HS-27A (cell line): ENCODE measurements at regions not wholly inside any gene's neighbourhood (a gene's known extent, or its start where the extent isn't known, plus 50 kb on each side); places are given as distances from the start of the nearest gene placed in this dataset.

ENCODE experiments used
- DNase-seq: peaks from one replicate; pipeline ENCODE4 v3.0.0-alpha.2; 2012; ENCODE audit warnings: low read depth, missing footprints

GRCh38 chr16:62969711-62970318 is 933.6 kb upstream of the CDH8 start:
- DNase-seq = no peak

- DNase-seq = no peak
Measured at GRCh38 chr16:62967611-62968010, 931.4 kb upstream of the CDH8 start.

GRCh38 chr16:62967163-62967562 is 930.9 kb upstream of the CDH8 start:
- DNase-seq = no peak

GRCh38 chr16:62966626-62967025 is 930.4 kb upstream of the CDH8 start:
- no peak for DNase-seq

- no peak for DNase-seq
Measured at GRCh38 chr16:62965831-62966230, 929.6 kb upstream of the CDH8 start.

GRCh38 chr16:62963846-62964245 is 927.6 kb upstream of the CDH8 start:
- no peak for DNase-seq

- no peak for DNase-seq
Measured at GRCh38 chr16:62955033-62955349, 918.8 kb upstream of the CDH8 start.

GRCh38 chr16:62954144-62955032 is 918.1 kb upstream of the CDH8 start:
- no peak for DNase-seq

- no peak for DNase-seq
Measured at GRCh38 chr16:62950351-62950750, 914.1 kb upstream of the CDH8 start.

- no peak for DNase-seq
Measured at GRCh38 chr16:62940569-62940968, 904.3 kb upstream of the CDH8 start.

GRCh38 chr16:62939687-62940086 is 903.4 kb upstream of the CDH8 start:
- no peak for DNase-seq

- DNase-seq = no peak
Measured at GRCh38 chr16:62933929-62934328, 897.7 kb upstream of the CDH8 start.

- DNase-seq = no peak
Measured at GRCh38 chr16:62929593-62929992, 893.4 kb upstream of the CDH8 start.

GRCh38 chr16:62927122-62927521 is 890.9 kb upstream of the CDH8 start:
- DNase-seq = no peak

- DNase-seq = no peak
Measured at GRCh38 chr16:62926121-62926801, 890.0 kb upstream of the CDH8 start.

- no peak for DNase-seq
Measured at GRCh38 chr16:62921904-62922303, 885.7 kb upstream of the CDH8 start.

- no peak for DNase-seq
Measured at GRCh38 chr16:62913924-62914323, 877.7 kb upstream of the CDH8 start.

GRCh38 chr16:62913333-62913732 is 877.1 kb upstream of the CDH8 start:
- no peak for DNase-seq

- DNase-seq = no peak
Measured at GRCh38 chr16:62909597-62909996, 873.4 kb upstream of the CDH8 start.

- DNase-seq = no peak
Measured at GRCh38 chr16:62907562-62907961, 871.3 kb upstream of the CDH8 start.

- DNase-seq = no peak
Measured at GRCh38 chr16:62903961-62904502, 867.8 kb upstream of the CDH8 start.

- no peak for DNase-seq
Measured at GRCh38 chr16:62899737-62900136, 863.5 kb upstream of the CDH8 start.

- DNase-seq = no peak
Measured at GRCh38 chr16:62889097-62889496, 852.9 kb upstream of the CDH8 start.
